Transverse colon (tissue), 4 donors: ENCODE measurements at regions not wholly inside any gene's neighbourhood (a gene's known extent, or its start where the extent isn't known, plus 50 kb on each side); places are given as distances from the start of the nearest gene placed in this dataset.

Source experiments
- DNase-seq: peaks from one replicate; pipeline ENCODE4 v3.0.0-alpha.2; 2019
- H3K27ac ChIP-seq, 4 donors: fragments of 200-600 bp; sonication (generic); 2 replicates each; pipeline ENCODE4 v1.5.1; 2016 to 2018; ENCODE audit warnings: inconsistent platforms in 4 of 4
- H3K27me3 ChIP-seq: fragments of 200-600 bp; sonication (generic); 2 replicates; pipeline ENCODE4 v1.5.1; 2017; ENCODE audit warnings: inconsistent platforms
- H3K36me3 ChIP-seq, 4 donors: fragments of 200-600 bp; sonication (generic); 2 replicates each; pipeline ENCODE4 v1.5.1; 2017 to 2019; ENCODE audit warnings: inconsistent platforms in 4 of 4
- H3K4me1 ChIP-seq, 4 donors: fragments of 200-600 bp; sonication (generic); 2 replicates each; pipeline ENCODE4 v1.5.1; 2017 to 2020; ENCODE audit warnings: inconsistent platforms in 4 of 4
- H3K4me3 ChIP-seq, 4 donors: fragments of 200-600 bp; sonication (generic); 1 replicate in 1 of 4; 2 replicates in 3 of 4; pipeline versions ENCODE4 v1.5.1 to v1.6.1; 2017 to 2019; ENCODE audit warnings: inconsistent platforms in 4 of 4
- H3K9me3 ChIP-seq, 2 donors: fragments of 200-600 bp; sonication (generic); 2 replicates each; pipeline ENCODE4 v1.5.1; 2017 to 2019; ENCODE audit warnings: inconsistent platforms in 2 of 2
- CTCF ChIP-seq, 5 experiments: fragments of 200-600 bp in 3 of 5; fragments of 450-650 bp in 2 of 5; sonication (generic) in 3 of 5; IDR thresholded peaks; 1 replicate in 2 of 5; 2 replicates in 3 of 5; pipeline ENCODE4 v1.5.1; 2016 to 2017; ENCODE audit warnings: antibody characterized with exemption in 5 of 5, inconsistent platforms in 3 of 5, mild to moderate bottlenecking in 2 of 5, moderate library complexity in 1 of 5
- EP300 ChIP-seq: sonication (generic); formaldehyde crosslinking; IDR thresholded peaks from one replicate; pipeline ENCODE4 v1.6.1; 2017; ENCODE audit warnings: antibody characterized with exemption, low read depth
- POLR2A ChIP-seq: fragments of 450-650 bp; IDR thresholded peaks from one replicate; pipeline ENCODE4 v1.6.1; 2016; ENCODE audit warnings: antibody characterized with exemption, mild to moderate bottlenecking, moderate library complexity
- POLR2AphosphoS5 ChIP-seq, 3 donors: sonication (generic); formaldehyde crosslinking; IDR thresholded peaks; one replicate each; pipeline ENCODE4 v1.6.1; 2016; ENCODE audit warnings: antibody characterized with exemption in 3 of 3
- WGBS, 2 donors: methylation state at CpG; one replicate each; pipeline ENCODE4 v1.1.5; 2018; ENCODE audit warnings: low coverage in 1 of 2; 5-methylcytosine and 5-hydroxymethylcytosine counted together
- in situ Hi-C, 4 donors: fragments of 200-750 bp; cut with MboI; loops; one replicate each; pipeline versions ENCODE4 v1.15.0 to v1.15.1; 2017; ENCODE audit warnings: low sequenced_read_pairs in 3 of 4, low pct_ligation_motif_present in 1 of 4, low pct_unique_long_range_greater_than_20kb in 1 of 4
- intact Hi-C: fragments of 100-400 bp; cut with DNase I; formaldehyde crosslinking; loops from one replicate; pipeline ENCODE4 v1.15.1; 2023; ENCODE audit warnings: low total_unique reads

- in situ Hi-C loops (no loop called here), intact Hi-C loops (no loop called here)
- no peak overlapping the region for H3K4me3 ChIP-seq
- H3K36me3 ChIP-seq = no peaks in the 10 kb centered on the region
- DNase-seq = no peak
- no peaks in the 10 kb centered on the region for H3K9me3 ChIP-seq
- peaks cover 0 to 5% (median 0%) of the 10 kb centered on the region in 4 donors for H3K4me1 ChIP-seq
- H3K27me3 ChIP-seq = no peaks in the 10 kb centered on the region
- TF ChIP-seq EP300 (no peak), POLR2AphosphoS5 (IDR thresholded peaks at IDR 0.05) (no peak), CTCF (IDR thresholded peaks at IDR 0.05) (no peak), POLR2A (no peak)
- no peak overlapping the region for H3K27ac ChIP-seq
Observed at GRCh38 chr9:99486684-99487083, 264.6 kb downstream of the SEC61B start.

GRCh38 chr9:99488131-99489059 is 266.3 kb downstream of the SEC61B start:
- TF ChIP-seq EP300 (no peak), POLR2A (no peak), CTCF (IDR thresholded peaks at IDR 0.05) (no peak), POLR2AphosphoS5 (IDR thresholded peaks at IDR 0.05) (no peak)
- intact Hi-C loops = no loop called here
- WGBS, 2 donors = 74 to 83% methylated on average over 5 to 7 of the region's 7 CpGs
- Histone ChIP-seq H3K27ac (no peak overlapping the region), H3K4me1 (peaks cover 0 to 5% (median 0%) of the 10 kb centered on the region in 4 donors), H3K36me3 (no peaks in the 10 kb centered on the region), H3K27me3 (no peaks in the 10 kb centered on the region), H3K4me3 (no peak overlapping the region), H3K9me3 (no peaks in the 10 kb centered on the region)
- in situ Hi-C loops = no loop called here
- no peak for DNase-seq

GRCh38 chr9:99489060-99489413 is 267.0 kb downstream of the SEC61B start:
- intact Hi-C loops (no loop called here), in situ Hi-C loops (no loop called here)
- no peak overlapping the region for H3K27ac ChIP-seq
- H3K4me1 ChIP-seq = peaks cover 0 to 5% (median 0%) of the 10 kb centered on the region in 4 donors
- no peaks in the 10 kb centered on the region for H3K36me3 ChIP-seq
- H3K4me3 ChIP-seq = no peak overlapping the region
- H3K9me3 ChIP-seq = no peaks in the 10 kb centered on the region
- no peak for TF ChIP-seq POLR2AphosphoS5 (IDR thresholded peaks at IDR 0.05)
- TF ChIP-seq POLR2A = no peak
- no peak for TF ChIP-seq CTCF (IDR thresholded peaks at IDR 0.05)
- TF ChIP-seq EP300 = no peak
- H3K27me3 ChIP-seq = no peaks in the 10 kb centered on the region
- no peak for DNase-seq

GRCh38 chr9:99490729-99491128 is 268.6 kb downstream of the SEC61B start:
- intact Hi-C loops = no loop called here
- H3K27ac ChIP-seq = peak overlapping the region in 1 of 4 donors; percentile 13
- peaks cover 0 to 5% (median 0%) of the 10 kb centered on the region in 4 donors for H3K4me1 ChIP-seq
- H3K36me3 ChIP-seq = no peaks in the 10 kb centered on the region
- H3K4me3 ChIP-seq = no peak overlapping the region
- TF ChIP-seq CTCF (IDR thresholded peaks at IDR 0.05) = no peak
- no peak for TF ChIP-seq EP300
- no peak for TF ChIP-seq POLR2A
- no peak for TF ChIP-seq POLR2AphosphoS5 (IDR thresholded peaks at IDR 0.05)
- no peaks in the 10 kb centered on the region for H3K27me3 ChIP-seq
- DNase-seq = no peak
- H3K9me3 ChIP-seq = no peaks in the 10 kb centered on the region
- 48% methylated on average over 3 of the region's 3 CpGs; no CpG with 5 or more reads in 1 of the 2 donors for WGBS, 2 donors
- in situ Hi-C loops = no loop called here
